ENCODE measurements at regions not wholly inside any gene's neighbourhood (a gene's known extent, or its start where the extent isn't known, plus 50 kb on each side); places are given as distances from the start of the nearest gene placed in this dataset.

- TF ChIP-seq CTCF (conservative IDR thresholded peaks at IDR 0.05; ENCODE audit: low read depth, low read length) (no peak), EZH2phosphoT487 (IDR thresholded peaks at IDR 0.05; ENCODE audit: borderline replicate concordance, low read length) (no peak), EZH2 (IDR thresholded peaks at IDR 0.05; ENCODE audit: low read length, unreplicated experiment) (no peak)
Measured at GRCh38 chr5:54754878-54755277, 230.5 kb downstream of the ESM1 start.
